GM18858 (cell line): ENCODE measurements at regions not wholly inside any gene's neighbourhood (a gene's known extent, or its start where the extent isn't known, plus 50 kb on each side); places are given as distances from the start of the nearest gene placed in this dataset.
"Not testable (repeated sequence)": the region's sequence is repeated elsewhere in the genome, so short reads cannot be mapped to it uniquely, and the experiment has no call there.

Source experiments
- ATAC-seq: cut with Tn5 transposase; IDR thresholded peaks from one replicate; pipeline ENCODE4 v1.9.1; 2021; ENCODE audit not compliant: unreplicated experiment

- ATAC-seq = no peak
Observed at GRCh38 chr2:211205358-211205757, 649.0 kb downstream of the CPS1 start.

- ATAC-seq = no peak
Observed at GRCh38 chr2:211205836-211206235, 649.4 kb downstream of the CPS1 start.

GRCh38 chr2:211216221-211216620 lies 659.8 kb downstream of the CPS1 start:
- ATAC-seq = no peak

- ATAC-seq = not testable (repeated sequence)
Observed at GRCh38 chr2:211219548-211219947, 663.1 kb downstream of the CPS1 start.

GRCh38 chr2:211225784-211226183 lies 669.4 kb downstream of the CPS1 start:
- ATAC-seq = no peak

- ATAC-seq = no peak
Observed at GRCh38 chr2:211228559-211228958, 672.2 kb downstream of the CPS1 start.

- no peak for ATAC-seq
Observed at GRCh38 chr2:211237586-211238275, 681.3 kb downstream of the CPS1 start.

GRCh38 chr2:211241891-211242290 lies 685.5 kb downstream of the CPS1 start:
- no peak for ATAC-seq

GRCh38 chr2:211247751-211248150 lies 691.4 kb downstream of the CPS1 start:
- no peak for ATAC-seq

GRCh38 chr2:211248841-211249240 lies 692.4 kb downstream of the CPS1 start:
- no peak for ATAC-seq

- no peak for ATAC-seq
Observed at GRCh38 chr2:211251016-211251415, 694.6 kb downstream of the CPS1 start.

GRCh38 chr2:211258646-211259335 lies 702.4 kb downstream of the CPS1 start:
- no peak for ATAC-seq

- no peak for ATAC-seq
Observed at GRCh38 chr2:211259831-211260476, 703.6 kb downstream of the CPS1 start.

- ATAC-seq = no peak
Observed at GRCh38 chr2:211270257-211270656, 713.9 kb downstream of the CPS1 start.

- no peak for ATAC-seq
Observed at GRCh38 chr2:211281430-211282073, 725.2 kb downstream of the CPS1 start.

GRCh38 chr2:211302676-211303075 lies 746.3 kb downstream of the CPS1 start:
- ATAC-seq = no peak

- ATAC-seq = no peak
Observed at GRCh38 chr2:211306929-211307328, 750.5 kb downstream of the CPS1 start.
